Pons (tissue), 1 donor: ENCODE measurements at regions not wholly inside any gene's neighbourhood (a gene's known extent, or its start where the extent isn't known, plus 50 kb on each side); places are given as distances from the start of the nearest gene placed in this dataset.

Experiments
- DNase-seq: peaks from one replicate; pipeline ENCODE4 v3.0.0-alpha.2; 2016; ENCODE audit warnings: low spot score

DNA sequence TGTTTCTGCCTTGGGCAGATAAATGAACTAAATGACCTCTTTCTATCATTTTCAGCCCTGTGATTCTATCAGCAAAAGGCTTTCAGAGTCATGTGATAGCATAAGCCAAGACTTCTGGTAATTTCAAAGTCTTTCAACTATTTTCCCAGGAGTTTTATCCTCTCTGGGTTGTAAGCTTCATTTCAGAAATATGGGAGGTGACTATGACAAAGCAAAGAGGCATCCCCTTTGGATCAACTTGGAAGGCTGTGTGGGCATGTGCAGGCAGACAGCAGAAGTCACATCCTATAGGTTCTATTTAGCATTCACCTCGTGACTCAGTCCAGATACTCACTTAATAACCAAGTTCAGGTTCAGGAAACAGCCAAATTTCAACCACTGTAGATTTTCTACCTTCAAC lies 149.0 kb upstream of the FST start:
- DNase-seq: no peak

DNA sequence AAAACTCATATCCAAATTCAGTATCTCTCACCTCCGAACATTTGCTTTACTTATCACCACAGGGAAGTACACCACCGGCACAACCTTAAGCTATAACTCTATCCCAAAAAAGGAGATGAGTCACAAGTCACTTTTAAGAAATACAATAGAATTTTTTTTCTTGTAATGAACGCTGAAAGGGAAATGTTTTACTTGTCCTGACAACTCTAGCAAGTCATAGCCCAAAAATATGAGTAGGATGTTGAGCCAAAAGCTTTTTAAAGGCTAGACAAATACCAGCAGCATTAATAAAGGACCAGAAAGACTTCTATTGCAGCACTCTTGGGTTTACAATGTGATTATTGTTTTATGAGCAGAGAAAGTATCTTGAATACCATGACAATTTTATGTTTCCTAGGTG lies 147.3 kb upstream of the FST start:
- no peak for DNase-seq

DNA sequence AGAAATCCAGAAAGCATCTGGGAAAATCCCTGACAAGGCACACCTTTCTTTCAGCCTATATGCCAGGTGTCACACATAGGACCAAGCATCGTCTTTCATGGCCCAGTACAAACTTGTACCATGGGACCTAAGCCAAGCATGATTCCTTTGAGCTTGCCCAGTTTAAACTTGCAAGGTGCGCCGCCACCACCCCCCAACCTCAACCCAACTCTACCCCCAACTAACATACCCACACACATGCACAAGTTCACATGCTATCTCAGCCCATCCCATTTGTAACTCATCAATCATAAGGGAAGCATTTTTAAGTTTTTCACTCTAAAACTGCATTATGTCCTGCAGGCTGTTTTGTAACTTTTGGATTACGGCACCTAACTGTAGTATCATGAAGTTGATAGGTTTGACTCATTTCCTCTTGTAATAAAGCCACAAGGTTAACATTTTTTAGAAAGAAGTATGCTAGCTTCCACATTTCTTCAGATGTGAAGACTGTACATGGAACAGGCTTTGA lies 145.9 kb upstream of the FST start:
- no peak for DNase-seq

DNA sequence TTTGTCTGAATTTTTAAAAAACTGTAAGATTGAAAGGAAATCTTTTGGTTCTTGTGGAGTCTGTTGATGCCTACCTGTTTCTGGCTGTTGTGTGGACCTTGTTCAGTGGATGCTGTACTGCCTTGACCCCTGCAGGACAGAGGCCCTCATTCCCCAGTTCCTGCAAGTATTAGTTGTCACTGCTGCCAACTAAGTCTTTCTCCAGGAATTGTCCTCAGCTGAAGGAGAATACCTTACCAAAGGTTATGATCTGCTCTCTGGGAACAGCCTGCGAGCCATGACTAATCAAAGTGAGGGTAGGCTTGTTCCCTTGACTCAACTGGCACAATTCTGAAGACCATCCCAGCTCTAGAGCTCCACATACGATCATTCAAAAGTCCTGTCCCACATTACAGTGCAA lies 145.3 kb upstream of the FST start:
- DNase-seq: no peak

DNA sequence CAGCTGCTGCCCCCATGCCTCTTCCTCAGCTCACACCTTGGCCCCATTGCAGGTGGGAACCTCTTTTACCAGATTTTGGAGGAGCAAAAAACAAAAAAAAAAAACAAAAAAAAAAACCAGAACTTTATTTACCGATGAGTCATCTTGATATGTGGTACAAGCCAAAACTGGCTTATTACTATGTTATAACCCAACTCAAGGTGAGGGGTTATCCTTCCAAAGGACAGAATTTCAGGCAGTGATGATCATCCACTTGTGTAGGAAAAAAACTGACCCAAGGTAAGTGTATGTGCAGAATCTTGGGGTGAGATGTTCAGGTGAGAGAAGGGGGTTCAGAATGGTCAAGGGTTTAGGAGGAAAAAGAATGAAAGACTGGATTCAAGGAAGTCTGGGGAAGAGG lies 142.6 kb upstream of the FST start:
- DNase-seq: no peak

DNA sequence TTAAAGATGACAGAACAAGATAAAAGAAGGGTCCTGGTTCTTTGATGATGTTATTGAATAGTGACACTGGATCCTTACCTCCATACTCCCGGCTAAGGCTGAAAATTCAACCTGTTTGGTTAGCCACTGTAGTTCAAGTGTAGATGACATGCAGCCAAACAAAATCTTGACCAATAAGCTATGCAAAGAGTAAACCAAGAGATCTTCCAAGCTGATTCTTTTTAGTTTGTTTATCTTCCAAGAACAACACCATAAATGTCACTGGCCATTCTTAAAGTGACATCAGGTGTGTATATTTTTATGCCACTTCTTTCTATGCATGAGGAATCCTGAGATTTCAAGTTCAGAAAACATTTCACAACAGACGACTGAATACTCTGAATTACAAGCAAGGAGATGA lies 141.5 kb upstream of the FST start:
- no peak for DNase-seq

DNA sequence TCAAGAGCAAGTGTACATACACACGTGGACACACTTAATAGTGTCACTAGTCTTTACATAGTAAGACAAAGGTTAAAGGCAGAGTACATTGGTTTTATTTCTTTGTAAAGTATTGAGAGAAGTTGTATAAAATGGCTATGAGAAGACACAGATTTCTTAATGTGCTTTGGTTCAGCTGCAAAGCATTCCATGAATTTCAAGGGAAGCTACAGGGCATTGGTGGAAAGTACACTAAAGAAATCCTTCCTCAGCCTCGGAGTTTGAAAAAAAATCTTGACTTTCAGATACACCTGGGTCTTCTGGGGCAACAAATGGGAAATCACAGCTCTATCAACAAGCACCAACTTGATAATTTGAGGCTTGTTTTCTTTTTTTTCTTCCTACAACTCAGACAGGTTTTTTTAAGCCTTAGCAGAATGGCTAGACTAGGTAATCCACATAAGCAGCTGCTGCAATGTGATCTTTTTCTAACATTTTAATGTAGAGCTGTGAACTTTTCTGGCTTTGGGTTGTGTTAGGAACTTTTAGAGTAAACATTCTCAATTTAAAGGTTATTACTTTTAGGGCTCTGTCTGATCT lies 140.4 kb upstream of the FST start:
- no peak for DNase-seq

DNA sequence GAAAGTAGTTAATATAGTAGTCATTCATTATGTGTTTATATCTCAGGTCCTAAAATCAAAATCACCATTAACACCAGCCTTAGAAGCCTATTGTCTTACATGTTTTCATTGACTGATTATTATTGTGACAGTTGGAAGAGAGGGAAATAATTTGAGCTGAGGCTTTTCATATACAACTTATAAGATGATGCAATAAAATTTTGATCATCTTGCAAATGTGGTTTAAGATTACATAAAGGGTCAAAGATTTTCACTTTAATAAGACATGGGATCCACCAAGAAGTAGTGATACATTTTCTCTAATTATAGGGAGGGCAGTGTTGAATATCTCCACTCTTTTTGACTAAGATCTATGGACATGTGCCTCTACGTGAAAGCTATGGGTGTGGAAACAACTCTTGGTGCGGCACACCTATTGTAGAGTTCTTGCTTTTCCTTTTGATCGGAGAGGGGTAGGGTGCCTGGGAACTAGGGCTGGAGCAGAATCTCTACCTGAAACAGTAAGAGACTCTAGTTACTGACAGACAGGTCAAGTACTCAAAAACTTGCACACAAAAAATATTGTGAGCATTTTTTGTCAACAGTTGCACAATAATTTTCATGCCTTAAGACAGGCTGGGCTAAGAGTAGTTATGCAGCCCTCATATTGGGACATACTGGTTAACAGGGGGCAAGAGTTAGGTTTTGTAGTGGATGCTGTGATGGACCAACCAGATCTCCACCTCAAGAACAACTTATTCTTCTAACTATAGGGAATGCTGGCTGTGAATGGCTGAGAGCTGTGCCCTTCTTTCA lies 139.3 kb upstream of the FST start:
- no peak for DNase-seq

DNA sequence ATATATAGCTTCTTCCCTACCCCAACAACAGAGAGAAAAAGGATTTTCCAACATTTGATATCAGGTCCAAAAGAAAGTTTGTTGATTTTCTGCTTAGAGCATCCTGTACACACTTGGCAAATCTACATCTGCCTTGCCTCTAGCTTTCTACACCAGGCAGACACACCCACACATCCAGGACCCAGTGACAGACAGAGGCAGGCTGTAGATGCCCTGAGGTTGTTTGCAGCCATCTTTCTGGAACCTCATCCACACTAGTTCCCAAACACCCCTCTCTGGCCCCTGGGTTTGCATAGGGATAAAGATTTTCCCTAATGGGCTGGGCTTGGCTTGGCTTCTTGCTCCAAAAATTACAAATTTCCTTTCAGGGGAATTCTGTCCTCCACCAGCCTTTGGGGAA lies 138.2 kb upstream of the FST start:
- no peak for DNase-seq

DNA sequence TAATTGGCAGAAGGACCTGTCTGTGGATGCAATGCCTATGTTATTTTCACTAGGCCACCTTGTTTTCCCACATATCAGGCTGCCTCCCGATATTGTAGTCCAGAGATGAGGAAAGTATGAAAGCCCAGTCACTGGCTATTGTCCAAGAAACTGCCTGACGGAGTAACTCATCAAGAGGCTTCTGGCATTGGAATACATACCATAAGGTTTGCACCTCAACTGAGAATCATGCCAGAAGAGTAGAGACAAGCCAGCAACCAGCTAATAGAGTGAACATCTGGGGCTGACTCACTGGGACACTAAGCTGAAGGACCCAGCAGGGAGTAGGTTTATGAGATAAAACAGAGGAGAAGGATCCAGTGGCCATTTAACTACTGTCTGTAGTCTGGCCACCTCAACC lies 137.2 kb upstream of the FST start:
- peak; percentile 11 for DNase-seq

DNA sequence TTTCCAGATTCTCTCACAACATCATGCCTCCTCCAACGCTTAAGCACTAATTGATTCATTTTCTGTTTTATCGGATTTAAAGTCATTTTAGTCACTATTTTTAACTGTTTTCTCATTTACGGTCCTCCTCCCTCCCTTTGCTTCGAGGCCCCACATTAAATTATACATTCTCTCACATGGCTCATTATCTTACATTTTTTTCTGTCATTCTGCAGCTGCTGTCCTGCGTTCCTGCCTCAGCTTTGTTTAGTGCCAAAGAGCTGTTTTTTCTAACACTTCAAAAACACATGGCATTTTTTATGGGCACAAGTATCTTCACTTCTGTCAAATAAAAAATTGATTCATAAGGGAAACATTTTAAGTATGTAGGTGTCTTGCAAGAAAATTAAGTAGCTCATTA lies 130.1 kb upstream of the FST start:
- no peak for DNase-seq

DNA sequence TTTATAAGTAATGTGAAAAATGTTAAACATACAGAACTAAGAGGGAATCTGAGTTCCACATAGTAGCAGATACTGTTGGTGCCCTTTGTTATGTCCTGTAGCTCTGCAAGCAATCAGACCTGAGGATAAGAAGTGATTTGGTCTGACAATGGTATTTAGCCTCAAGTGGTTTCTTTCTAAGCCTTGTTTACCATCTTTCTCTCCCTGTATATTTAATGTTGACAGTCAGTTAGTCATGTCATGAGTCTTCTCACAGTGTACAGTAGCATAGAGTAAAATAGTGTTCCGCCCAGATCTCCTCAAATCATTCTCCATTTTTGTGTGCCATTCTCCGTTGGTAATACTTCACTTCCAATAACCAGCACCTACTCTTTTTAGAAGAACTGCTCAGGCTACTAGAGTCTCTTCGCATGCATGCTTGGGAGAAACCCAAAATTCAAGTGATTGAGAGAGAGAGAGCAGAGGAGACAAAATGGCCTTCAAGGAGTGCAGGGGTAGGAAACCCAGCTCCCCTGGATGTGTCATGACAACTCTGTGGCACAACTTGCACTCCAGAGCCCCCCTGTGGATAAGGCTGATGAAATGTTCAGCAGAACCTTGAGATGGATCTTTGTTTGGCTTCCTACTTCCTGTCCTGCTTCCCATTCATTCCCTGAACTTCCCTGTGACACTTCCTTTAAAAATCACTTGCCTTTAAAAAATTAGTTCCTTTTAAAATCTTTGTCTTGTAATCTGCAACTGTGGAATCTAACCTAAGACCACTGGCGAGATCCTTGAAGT lies 129.2 kb upstream of the FST start:
- no peak for DNase-seq

DNA sequence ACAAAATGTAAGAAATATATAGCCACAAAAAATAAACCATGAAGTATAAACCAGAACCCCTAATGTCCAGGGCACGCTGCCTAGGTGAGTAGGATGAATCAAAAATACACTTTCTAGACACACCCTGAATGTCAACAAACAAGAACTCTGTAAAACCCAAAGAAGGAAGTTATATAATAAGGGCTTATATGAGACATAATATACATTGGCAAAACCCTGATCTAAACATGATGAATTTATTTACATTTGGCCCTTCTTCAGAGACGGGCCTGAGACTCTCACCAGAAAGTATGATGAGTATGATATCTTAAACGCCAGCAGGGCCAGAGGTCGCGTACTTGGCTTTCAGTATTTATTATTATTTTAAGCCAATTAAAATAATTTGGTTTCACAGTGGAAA lies 125.1 kb upstream of the FST start:
- no peak for DNase-seq

DNA sequence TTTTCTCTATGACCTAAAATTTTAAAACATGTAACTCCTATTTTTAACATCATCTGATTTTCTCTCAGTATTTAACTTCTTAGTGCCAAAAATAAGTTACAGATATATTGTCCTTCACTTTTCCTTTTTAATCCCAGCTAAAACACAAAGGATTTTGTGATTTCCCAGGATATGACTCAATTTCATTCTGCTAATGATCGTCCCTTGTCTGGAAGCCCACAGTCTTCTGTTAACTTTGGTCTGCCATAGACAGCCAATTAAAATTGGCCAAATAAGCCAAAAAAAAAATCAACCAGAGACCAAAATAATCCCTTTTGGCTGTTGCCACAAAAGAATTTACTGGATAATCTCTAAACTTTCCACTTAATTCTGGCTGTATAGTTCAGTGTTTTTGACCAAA lies 124.5 kb upstream of the FST start:
- no peak for DNase-seq

DNA sequence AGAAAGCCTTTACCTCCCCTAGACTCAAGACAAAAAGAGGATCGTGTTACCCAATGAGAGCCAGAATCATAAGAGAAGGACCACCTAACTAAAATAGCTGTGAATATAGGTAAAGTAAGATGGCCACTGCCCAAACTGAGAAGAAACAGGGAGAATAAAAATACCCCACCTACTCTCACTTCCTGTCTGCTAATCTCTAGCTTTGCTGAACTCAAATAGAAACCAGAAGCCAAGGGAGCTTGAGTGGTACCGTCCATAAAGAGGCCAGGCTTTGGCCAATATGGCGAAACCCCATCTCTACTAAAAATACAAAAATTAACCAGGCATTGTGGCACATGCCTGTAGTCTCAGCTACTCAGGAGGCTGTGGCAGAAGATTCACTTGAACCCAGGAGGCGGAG lies 123.0 kb upstream of the FST start:
- DNase-seq: no peak

DNA sequence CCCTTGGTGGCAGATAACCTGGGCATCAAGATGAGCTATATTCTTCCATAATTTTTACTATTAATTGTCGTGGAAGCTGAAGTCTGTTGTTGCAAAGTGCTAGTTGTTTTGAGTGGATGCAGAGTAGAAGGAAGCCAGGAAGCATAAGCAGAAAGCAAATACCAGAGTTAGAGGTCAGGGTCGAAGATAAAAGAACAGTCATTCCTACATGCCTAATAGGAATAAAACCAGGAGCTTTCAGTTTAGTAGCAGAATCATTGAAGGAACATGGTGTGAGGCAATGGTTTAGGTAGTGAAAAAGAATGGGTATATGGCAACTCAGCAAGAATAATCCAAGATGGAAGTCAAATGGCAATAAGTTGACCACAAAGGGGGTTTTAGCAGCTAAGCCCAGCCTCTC lies 121.6 kb upstream of the FST start:
- DNase-seq: no peak

DNA sequence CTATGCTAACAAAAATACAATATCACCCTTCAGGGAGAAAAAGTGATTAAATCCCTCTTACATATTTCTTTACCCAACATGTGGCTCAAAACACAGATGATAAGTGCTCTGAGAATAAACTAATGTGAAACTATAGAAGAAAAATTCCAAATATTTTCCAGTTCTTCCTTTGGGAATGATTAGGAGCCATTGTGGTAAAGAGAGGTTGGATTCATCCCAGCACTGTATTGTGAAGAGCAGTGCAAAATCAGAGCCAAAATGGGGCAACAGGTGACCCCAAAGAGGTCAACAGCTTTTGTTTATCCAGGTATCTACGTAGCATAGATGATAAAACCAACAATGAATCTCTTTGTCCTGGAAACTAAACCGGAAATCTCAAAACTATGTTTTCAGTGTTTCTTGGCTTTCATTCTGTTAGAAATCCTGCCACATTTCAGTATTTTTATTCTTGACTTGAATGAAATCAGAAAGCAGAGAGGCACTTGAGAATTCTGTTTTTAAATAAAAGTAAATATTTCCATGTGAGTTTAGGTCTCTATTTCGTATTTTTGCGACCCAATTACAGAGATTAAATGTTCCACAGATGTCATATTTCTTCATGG lies 120.4 kb upstream of the FST start:
- DNase-seq: no peak

DNA sequence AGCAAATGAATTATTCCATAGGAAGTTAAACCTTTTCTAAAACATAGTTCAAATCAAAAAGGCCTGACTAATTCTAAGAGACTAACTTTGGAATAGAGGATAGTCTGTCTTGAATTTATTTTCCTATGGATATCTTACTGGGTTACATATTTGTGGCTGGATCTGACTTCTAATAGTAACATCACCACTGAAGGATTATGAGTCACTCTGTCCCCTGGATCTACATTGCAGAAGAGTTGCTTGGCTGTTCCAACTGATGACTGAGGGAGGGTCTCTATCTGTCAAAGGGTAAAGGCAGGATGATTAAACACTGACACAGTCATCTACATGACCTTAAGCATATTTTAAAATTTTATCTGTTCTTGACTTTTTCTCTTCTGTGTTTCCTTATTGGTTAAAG lies 119.6 kb upstream of the FST start:
- no peak for DNase-seq

DNA sequence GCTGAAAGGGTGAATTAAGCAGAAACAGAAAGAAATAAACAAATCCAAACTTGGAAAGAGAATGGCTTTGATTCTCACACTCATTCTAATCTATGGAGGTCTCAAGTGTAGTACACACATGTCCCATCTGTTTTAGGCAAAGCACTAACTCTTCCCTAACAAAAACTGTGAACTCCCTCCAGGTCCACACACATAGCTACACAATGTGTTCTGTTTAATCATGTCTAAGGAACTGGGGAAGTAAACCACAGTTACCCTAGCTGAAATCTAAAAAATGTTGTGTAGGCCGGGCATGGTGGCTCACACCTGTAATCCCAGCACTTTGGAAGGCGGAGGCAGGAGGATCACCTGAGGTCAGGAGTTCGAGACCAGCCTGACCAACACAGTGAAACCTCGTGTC lies 118.7 kb upstream of the FST start:
- no peak for DNase-seq

DNA sequence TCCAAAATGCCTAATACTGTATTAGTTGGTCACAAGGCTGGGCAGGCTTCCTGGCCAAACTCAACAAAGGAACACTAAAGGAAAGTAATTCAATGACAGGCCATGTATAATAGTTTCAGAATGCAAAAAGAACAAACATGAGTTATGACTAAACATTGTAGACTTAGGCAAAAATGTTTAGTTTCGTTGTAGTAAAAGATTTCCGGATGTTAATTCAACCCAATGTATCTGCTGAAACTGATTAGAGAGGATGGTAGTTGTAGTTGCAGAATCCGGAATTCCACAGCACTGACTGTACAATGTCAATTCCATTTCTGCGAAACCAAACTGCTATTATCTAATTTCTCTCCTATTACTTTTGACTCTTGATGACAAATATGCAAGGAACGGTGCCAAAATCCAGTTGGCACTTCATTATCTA lies 117.9 kb upstream of the FST start:
- DNase-seq: no peak

DNA sequence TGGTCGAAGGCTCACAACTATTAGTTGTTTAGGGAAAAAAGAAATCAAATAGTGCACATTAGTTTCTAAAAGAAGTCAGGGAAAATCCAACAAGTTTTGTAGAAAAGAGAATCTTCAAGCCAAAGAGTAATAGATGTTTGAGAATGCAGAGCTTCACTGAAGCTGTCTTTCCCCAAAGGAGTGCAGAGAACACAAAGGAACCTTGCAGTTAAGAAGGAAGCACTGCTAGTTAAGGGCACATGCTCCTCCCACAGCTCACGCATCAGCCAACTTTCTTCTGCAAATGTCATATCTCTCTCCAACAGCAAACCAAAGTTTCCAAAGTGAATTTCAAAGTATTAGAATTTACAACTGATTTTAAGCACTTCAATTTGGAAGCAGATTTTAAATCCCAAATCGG lies 116.4 kb upstream of the FST start:
- no peak for DNase-seq

DNA sequence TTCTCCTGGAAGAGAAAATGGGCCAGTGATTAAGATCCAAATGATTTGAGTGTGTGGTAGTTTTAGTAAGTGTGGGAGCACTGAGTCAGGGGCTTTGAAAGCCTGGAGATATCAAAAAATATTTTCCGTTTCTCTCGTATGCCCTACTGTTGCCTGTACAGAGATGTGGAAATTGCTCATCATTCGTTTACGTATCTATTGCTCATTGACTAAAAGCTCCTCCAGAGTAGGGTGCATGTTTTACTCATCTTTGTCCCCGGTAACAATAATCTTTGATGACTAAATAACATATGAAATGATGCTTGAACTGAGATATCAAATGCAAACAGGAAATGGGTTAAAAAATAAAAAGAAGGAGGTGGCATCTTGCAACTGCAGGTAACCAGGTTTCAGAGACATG lies 114.2 kb upstream of the FST start:
- no peak for DNase-seq

DNA sequence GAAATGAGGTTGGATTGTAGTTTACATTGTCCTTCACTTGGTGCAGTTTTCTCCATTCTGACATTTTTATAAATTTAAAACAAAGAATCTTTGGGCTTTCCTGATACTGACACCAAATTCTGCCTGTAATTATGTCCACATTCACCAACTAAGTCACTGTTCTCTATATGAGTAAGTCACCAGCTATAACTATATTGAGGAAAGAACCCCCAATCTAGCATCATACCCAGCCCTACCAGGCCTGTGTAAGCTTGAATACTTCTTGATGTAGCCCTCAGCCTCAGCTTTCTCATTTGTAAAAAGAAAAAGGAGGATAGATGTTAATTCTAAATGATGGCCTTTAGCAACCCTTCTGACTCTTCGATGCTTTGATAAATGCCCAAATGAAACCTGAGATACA lies 112.7 kb upstream of the FST start:
- no peak for DNase-seq
